Lower lobe of right lung (tissue), 2 donors: ENCODE measurements at regions not wholly inside any gene's neighbourhood (a gene's known extent, or its start where the extent isn't known, plus 50 kb on each side); places are given as distances from the start of the nearest gene placed in this dataset.
"Not testable (repeated sequence)": the region's sequence is repeated elsewhere in the genome, so short reads cannot be mapped to it uniquely, and the experiment has no call there.

Experiments
- ATAC-seq, 2 donors: fragments of 200-7000 bp; cut with Tn5 transposase; one replicate each; pipeline ENCODE4 v1.9.1; 2020 to 2022; ENCODE audit warnings: mild to moderate bottlenecking in 2 of 2, moderate library complexity in 2 of 2
- DNase-seq: peaks from one replicate; pipeline ENCODE4 v3.0.0-alpha.2; 2020
- H3K27ac ChIP-seq: fragments of 200-600 bp; one replicate; pipeline ENCODE4 v1.8.0; 2022
- H3K27me3 ChIP-seq: fragments of 200-600 bp; one replicate; pipeline ENCODE4 v1.8.0; 2022; ENCODE audit warnings: low read depth
- H3K36me3 ChIP-seq: fragments of 200-600 bp; one replicate; pipeline ENCODE4 v1.8.0; 2022; ENCODE audit warnings: mild to moderate bottlenecking
- H3K4me1 ChIP-seq: fragments of 200-600 bp; one replicate; pipeline ENCODE4 v1.8.0; 2022
- H3K4me3 ChIP-seq: fragments of 200-600 bp; one replicate; pipeline ENCODE4 v1.8.0; 2022; ENCODE audit warnings: mild to moderate bottlenecking
- H3K9me3 ChIP-seq: fragments of 200-600 bp; one replicate; pipeline ENCODE4 v1.8.0; 2022
- intact Hi-C: fragments of 100-400 bp; cut with DNase I; formaldehyde crosslinking; loops from one replicate; pipeline ENCODE4 v1.11.0; 2022
- TF ChIP-seq, protein P1 (sequence below): fragments of 200-600 bp; IDR thresholded peaks from one replicate; pipeline ENCODE4 v1.8.0; 2022; ENCODE audit warnings: antibody characterized with exemption, mild to moderate bottlenecking
- donor health status: DM: no; HTN: yes; CAD: no; lungs with severe emphysema.

DNA sequence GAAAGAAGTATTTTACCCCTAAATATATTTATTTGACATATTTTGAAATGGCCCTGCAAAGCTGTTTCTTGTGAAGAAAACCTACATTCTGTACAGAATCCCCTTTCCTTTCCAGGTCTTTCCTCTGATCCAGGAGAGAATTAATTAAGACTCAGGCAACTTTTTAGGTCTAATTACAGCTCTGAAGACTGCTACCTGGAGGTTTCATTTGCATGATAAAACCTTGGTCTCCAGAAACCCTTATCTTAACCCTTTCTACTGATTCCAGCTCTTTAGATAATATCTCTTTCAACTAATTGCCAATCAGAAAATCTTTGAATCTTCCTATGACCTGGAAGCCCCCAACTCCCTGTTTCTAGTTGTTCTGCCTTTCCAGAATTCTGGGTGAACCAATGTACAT is 224.0 kb downstream of the FAM47A start:
- intact Hi-C loops, result no loop called here
- TF ChIP-seq, protein P1, sequence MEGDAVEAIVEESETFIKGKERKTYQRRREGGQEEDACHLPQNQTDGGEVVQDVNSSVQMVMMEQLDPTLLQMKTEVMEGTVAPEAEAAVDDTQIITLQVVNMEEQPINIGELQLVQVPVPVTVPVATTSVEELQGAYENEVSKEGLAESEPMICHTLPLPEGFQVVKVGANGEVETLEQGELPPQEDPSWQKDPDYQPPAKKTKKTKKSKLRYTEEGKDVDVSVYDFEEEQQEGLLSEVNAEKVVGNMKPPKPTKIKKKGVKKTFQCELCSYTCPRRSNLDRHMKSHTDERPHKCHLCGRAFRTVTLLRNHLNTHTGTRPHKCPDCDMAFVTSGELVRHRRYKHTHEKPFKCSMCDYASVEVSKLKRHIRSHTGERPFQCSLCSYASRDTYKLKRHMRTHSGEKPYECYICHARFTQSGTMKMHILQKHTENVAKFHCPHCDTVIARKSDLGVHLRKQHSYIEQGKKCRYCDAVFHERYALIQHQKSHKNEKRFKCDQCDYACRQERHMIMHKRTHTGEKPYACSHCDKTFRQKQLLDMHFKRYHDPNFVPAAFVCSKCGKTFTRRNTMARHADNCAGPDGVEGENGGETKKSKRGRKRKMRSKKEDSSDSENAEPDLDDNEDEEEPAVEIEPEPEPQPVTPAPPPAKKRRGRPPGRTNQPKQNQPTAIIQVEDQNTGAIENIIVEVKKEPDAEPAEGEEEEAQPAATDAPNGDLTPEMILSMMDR, result no peak
- DNase-seq, result no peak

DNA sequence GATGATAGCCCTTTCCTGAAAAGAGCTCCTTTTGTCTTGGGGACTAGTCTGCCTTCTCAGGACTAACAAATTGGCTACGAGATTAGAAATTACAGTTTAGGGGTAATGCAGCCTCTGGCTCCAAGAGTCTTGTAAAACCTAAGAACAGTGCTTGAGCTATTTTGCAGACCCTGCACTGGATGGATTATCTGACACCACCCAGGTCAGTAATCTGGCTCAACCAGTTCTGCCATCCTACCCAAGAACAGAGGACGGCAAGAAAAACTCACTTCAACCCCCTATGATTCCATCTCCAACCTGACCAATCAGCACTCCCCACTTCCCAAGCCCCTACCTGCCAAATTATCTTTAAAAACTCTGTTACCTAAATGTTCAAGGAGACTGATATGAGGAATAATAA is 225.1 kb downstream of the FAM47A start:
- H3K27ac ChIP-seq, result no peak overlapping the region
- ATAC-seq, result no peak
- H3K36me3 ChIP-seq, result no peaks in the 10 kb centered on the region
- intact Hi-C loops, result no loop called here
- no peaks in the 10 kb centered on the region for H3K27me3 ChIP-seq
- no peaks in the 10 kb centered on the region for H3K4me1 ChIP-seq
- DNase-seq, result no peak
- TF ChIP-seq, protein P1, result no peak
- no peaks in the 10 kb centered on the region for H3K9me3 ChIP-seq
- no peak overlapping the region for H3K4me3 ChIP-seq

More for the DNA sequence above, 224.0 kb downstream of the FAM47A start:
- H3K9me3 ChIP-seq, result no peaks in the 10 kb centered on the region
- H3K27ac ChIP-seq, result no peak overlapping the region
- H3K4me1 ChIP-seq, result no peaks in the 10 kb centered on the region
- ATAC-seq, result no peak
- H3K27me3 ChIP-seq, result no peaks in the 10 kb centered on the region
- no peak overlapping the region for H3K4me3 ChIP-seq
- H3K36me3 ChIP-seq, result no peaks in the 10 kb centered on the region

DNA sequence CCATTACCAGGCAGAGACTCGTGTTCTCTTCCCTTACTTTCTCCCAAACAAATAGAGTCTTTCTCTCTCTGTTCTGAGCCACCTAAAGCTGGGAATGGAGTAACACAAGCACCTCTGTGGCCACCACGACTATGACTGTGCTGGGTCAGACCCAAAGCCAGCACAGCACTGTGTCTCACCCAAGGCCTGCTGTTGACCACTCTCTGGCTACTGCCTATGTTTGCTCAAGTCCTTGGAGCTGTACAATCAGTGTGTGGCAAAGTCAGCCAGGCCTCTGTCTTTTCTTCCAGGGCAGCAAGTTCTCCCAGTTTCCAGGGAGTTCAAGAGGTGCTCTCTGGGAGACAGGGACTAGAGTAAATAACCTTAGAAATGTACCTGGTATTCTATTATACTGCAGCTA is 239.4 kb downstream of the FAM47A start:
- Histone ChIP-seq H3K36me3 (no peaks in the 10 kb centered on the region), H3K4me3 (no peak overlapping the region), H3K4me1 (no peaks in the 10 kb centered on the region), H3K27me3 (no peaks in the 10 kb centered on the region), H3K9me3 (no peaks in the 10 kb centered on the region), H3K27ac (no peak overlapping the region)
- TF ChIP-seq, protein P1, result no peak
- intact Hi-C loops, result no loop called here
- DNase-seq (no peak), ATAC-seq (peak in 1 of 2 donors; percentile 73)

DNA sequence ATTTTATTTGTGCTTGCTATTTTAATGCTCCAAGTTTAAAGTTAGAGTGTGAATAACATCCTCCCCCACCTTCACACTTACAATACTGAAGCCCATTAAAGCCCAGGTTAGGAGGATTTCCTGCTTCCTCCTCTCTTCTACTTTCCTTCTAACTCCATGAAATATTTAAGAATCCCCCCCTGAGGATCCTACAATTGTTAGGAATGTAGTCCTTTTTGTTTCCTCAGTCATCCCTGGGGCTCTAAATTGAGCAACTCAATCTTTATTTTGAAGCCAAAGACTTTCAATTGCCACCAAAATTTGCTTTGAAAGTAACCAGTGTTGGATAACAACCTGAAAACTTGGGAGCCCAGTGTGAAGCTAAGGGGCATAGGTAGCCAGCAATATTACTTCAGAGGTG is 276.9 kb downstream of the FAM47A start:
- no peak overlapping the region for H3K27ac ChIP-seq
- DNase-seq (no peak), ATAC-seq (no peak)
- no peaks in the 10 kb centered on the region for H3K27me3 ChIP-seq
- no peak overlapping the region for H3K4me3 ChIP-seq
- no peaks in the 10 kb centered on the region for H3K36me3 ChIP-seq
- no peaks in the 10 kb centered on the region for H3K4me1 ChIP-seq
- intact Hi-C loops, result no loop called here
- TF ChIP-seq, protein P1, result no peak
- no peaks in the 10 kb centered on the region for H3K9me3 ChIP-seq

DNA sequence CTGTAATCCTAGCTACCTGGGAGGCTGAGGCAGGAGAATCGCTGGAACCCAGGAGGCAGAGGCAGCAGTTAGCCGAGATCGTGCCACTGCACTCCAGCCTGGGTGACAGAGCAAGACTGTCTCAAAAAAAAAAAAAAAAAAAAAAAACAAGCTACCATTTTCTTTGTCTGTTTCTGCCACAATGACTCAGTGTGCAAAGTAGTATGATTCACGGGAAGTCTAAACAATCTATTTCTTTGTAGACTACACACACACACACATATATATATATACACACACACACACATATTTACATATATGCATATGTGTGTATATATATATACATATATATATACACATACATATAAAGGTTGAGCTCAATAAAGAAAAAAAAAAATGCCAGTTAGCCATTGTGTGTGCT is 280.0 kb downstream of the FAM47A start:
- H3K36me3 ChIP-seq, H3K9me3 ChIP-seq, H3K4me3 ChIP-seq, DNase-seq, intact Hi-C loops, ATAC-seq, H3K27me3 ChIP-seq, H3K4me1 ChIP-seq, H3K27ac ChIP-seq: not testable (repeated sequence)

DNA sequence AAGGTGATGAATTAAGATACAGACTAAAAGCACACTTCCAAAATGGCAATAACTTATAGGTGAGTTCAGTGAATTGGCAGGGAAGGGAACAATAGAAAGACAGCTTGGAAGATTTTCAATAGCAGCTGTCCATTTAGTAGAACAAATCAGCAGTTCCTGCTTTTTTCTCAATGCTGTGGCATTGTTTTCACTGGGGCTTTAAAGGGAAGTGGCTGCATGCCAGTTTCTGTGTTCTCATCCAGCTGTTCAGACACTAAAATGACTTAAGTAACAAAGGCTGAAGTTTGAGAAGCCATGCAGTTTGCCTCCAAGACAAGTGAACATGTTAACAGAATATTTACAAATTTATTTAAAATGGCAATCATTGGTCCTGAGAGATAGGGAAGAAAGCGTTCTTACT is 291.9 kb downstream of the FAM47A start:
- Histone ChIP-seq H3K27ac (no peak overlapping the region), H3K36me3 (no peaks in the 10 kb centered on the region), H3K27me3 (no peaks in the 10 kb centered on the region), H3K9me3 (no peaks in the 10 kb centered on the region), H3K4me1 (no peaks in the 10 kb centered on the region), H3K4me3 (no peak overlapping the region)
- no peak for DNase-seq
- intact Hi-C loops, result no loop called here
- TF ChIP-seq, protein P1, result no peak
- ATAC-seq, result no peak
